ENCODE measurements at regions not wholly inside any gene's neighbourhood (a gene's known extent, or its start where the extent isn't known, plus 50 kb on each side); places are given as distances from the start of the nearest gene placed in this dataset.

DNA sequence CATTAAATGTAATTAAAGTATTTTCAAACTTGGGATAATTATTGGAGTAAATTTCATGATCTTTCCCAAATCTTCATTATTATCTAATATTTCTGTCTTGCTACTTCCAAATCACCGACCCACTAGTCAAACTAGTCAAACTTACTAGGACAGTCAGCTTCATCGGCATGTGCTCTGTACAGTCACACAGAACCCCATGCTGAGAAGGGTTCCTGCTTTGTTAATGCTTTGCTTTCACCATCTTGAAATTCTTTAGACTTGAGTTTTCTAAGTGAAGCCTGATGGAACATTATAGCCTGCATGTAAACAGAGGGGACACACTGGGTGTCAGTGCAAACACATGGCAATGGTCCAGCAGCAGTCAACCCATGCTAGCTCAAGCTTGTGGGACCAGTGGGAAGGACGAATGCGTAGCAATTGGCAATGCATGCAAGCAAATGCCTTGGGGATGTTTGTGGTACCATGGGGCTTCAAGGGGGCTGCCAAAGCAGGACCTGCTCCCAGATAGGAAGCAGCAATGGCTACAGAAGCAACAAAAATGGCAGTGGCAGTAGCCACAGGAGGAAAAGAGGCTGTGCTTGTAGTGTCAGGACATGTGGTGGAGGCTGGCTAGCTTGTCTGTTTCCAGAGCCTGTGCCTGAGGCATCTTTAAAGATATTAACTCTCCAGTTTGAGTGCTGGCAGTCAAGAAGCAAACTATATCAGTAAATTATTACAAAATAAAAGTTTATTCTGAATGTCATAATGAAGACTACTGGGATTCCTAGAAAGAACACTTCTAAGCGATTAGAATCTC, 441.1 kb upstream of the SEMA3D start:
- TF ChIP-seq, protein P1, sequence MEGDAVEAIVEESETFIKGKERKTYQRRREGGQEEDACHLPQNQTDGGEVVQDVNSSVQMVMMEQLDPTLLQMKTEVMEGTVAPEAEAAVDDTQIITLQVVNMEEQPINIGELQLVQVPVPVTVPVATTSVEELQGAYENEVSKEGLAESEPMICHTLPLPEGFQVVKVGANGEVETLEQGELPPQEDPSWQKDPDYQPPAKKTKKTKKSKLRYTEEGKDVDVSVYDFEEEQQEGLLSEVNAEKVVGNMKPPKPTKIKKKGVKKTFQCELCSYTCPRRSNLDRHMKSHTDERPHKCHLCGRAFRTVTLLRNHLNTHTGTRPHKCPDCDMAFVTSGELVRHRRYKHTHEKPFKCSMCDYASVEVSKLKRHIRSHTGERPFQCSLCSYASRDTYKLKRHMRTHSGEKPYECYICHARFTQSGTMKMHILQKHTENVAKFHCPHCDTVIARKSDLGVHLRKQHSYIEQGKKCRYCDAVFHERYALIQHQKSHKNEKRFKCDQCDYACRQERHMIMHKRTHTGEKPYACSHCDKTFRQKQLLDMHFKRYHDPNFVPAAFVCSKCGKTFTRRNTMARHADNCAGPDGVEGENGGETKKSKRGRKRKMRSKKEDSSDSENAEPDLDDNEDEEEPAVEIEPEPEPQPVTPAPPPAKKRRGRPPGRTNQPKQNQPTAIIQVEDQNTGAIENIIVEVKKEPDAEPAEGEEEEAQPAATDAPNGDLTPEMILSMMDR (IDR thresholded peaks at IDR 0.05) = no peak
- no peak for TF ChIP-seq EZH2 (IDR thresholded peaks at IDR 0.05; ENCODE audit: borderline replicate concordance, insufficient read depth, low read depth, low read length, poor library complexity, severe bottlenecking)
